Keratinocyte (primary cell): ENCODE measurements at regions not wholly inside any gene's neighbourhood (a gene's known extent, or its start where the extent isn't known, plus 50 kb on each side); places are given as distances from the start of the nearest gene placed in this dataset.

Source experiments
- DNase-seq: peaks from one replicate; pipeline ENCODE4 v3.0.0-alpha.2; 2011; ENCODE audit warnings: low read depth, missing footprints, low spot score
- FAIRE-seq: peaks from 2 replicates; lab custom pipeline; 2011; peaks lifted over from hg19 to GRCh38; lab: Jason Lieb, UNC
- H2AFZ ChIP-seq: 2 replicates; pipeline ENCODE4 v1.6.0; 2012; ENCODE audit warnings: low read length, control low read depth, inconsistent platforms; ENCODE audit not compliant: control insufficient read depth
- H3K27ac ChIP-seq: 2 replicates; pipeline ENCODE4 v1.5.1; 2011; ENCODE audit warnings: low read length; ENCODE audit not compliant: control insufficient read depth, insufficient read depth
- H3K27me3 ChIP-seq: 3 replicates; pipeline ENCODE4 v1.6.0; 2011; ENCODE audit warnings: low read length; ENCODE audit not compliant: control insufficient read depth, insufficient read depth; ENCODE audit errors: extremely low read depth
- H3K36me3 ChIP-seq, 2 experiments: 2 replicates in 1 of 2; 3 replicates in 1 of 2; pipeline ENCODE4 v1.5.1; 2011; ENCODE audit warnings: low read length in 2 of 2, mild to moderate bottlenecking in 1 of 2; ENCODE audit not compliant: control insufficient read depth in 2 of 2, insufficient read depth in 2 of 2; ENCODE audit errors: extremely low read depth in 1 of 2
- H3K4me1 ChIP-seq: 3 replicates; pipeline ENCODE4 v1.5.1; 2011; ENCODE audit warnings: low read length; ENCODE audit not compliant: control insufficient read depth, insufficient read depth; ENCODE audit errors: extremely low read depth
- H3K4me2 ChIP-seq: 3 replicates; pipeline ENCODE4 v1.6.0; 2011; ENCODE audit warnings: low read depth, low read length; ENCODE audit not compliant: control insufficient read depth, insufficient read depth; ENCODE audit errors: extremely low read depth
- H3K4me3 ChIP-seq, 3 experiments: fragments of 200-600 bp in 1 of 3; sonication (generic) in 1 of 3; 2 replicates in 2 of 3; 3 replicates in 1 of 3; pipeline ENCODE4 v1.5.1; 2011 to 2016; ENCODE audit warnings: low read length in 3 of 3, mild to moderate bottlenecking in 3 of 3, control low read depth in 2 of 3, inconsistent platforms in 1 of 3, low read depth in 1 of 3, mixed read lengths in 1 of 3, mixed run types in 1 of 3, moderate library complexity in 1 of 3; ENCODE audit not compliant: control insufficient read depth in 2 of 3, insufficient read depth in 2 of 3; ENCODE audit errors: extremely low read depth in 1 of 3
- H3K79me2 ChIP-seq: 2 replicates; pipeline ENCODE4 v1.6.0; 2012; ENCODE audit warnings: low read length; ENCODE audit not compliant: control insufficient read depth, insufficient read depth
- H3K9ac ChIP-seq: 3 replicates; pipeline ENCODE4 v1.6.0; 2011; ENCODE audit warnings: low read length; ENCODE audit not compliant: control insufficient read depth, insufficient read depth; ENCODE audit errors: extremely low read depth
- H3K9me1 ChIP-seq: 3 replicates; pipeline ENCODE4 v1.6.0; 2011; ENCODE audit warnings: low read length; ENCODE audit not compliant: control insufficient read depth, insufficient read depth; ENCODE audit errors: extremely low read depth
- H3K9me3 ChIP-seq: 2 replicates; pipeline ENCODE4 v1.5.1; 2012; ENCODE audit warnings: low read depth, low read length; ENCODE audit not compliant: control insufficient read depth
- H4K20me1 ChIP-seq: 3 replicates; pipeline ENCODE4 v1.6.0; 2011; ENCODE audit warnings: low read length; ENCODE audit not compliant: control insufficient read depth, insufficient read depth; ENCODE audit errors: extremely low read depth
- CTCF ChIP-seq, 3 experiments: IDR thresholded peaks in 1 of 3; conservative IDR thresholded peaks in 1 of 3; optimal IDR thresholded peaks in 1 of 3; 2 replicates in 2 of 3; 3 replicates in 1 of 3; pipeline versions ENCODE3 to v1.5.1; 2011; ENCODE audit warnings: low read length in 3 of 3, mild to moderate bottlenecking in 3 of 3, moderate library complexity in 2 of 3, control low read depth in 1 of 3, inconsistent platforms in 1 of 3; ENCODE audit not compliant: insufficient read depth in 2 of 3; ENCODE audit errors: extremely low read depth in 1 of 3
- EZH2 ChIP-seq: IDR thresholded peaks from one replicate; pipeline ENCODE4 v1.6.1; 2012; ENCODE audit warnings: inconsistent platforms, mild to moderate bottlenecking, low read length, moderate library complexity
- dilution Hi-C: fragments of 300-500 bp; cut with MboI; formaldehyde crosslinking; loops from one replicate; pipeline ENCODE4 v1.7.0; 2020; ENCODE audit warnings: low sequenced_read_pairs; ENCODE audit not compliant: extremely low pct_ligation_motif_present

- no peaks in the 10 kb centered on the region for H3K36me3 ChIP-seq
- FAIRE-seq (no peak), DNase-seq (no peak)
- no peak overlapping the region for H3K9ac ChIP-seq
- no peak overlapping the region for H3K4me3 ChIP-seq
- H3K27me3 ChIP-seq = no peaks in the 10 kb centered on the region
- no peaks in the 10 kb centered on the region for H3K79me2 ChIP-seq
- no peak overlapping the region for H3K4me2 ChIP-seq
- no peaks in the 10 kb centered on the region for H3K9me3 ChIP-seq
- dilution Hi-C loops = no loop called here
- no peak overlapping the region for H3K27ac ChIP-seq
- H2AFZ ChIP-seq = no peak overlapping the region
- no peaks in the 10 kb centered on the region for H4K20me1 ChIP-seq
- no peaks in the 10 kb centered on the region for H3K4me1 ChIP-seq
- no peaks in the 10 kb centered on the region for H3K9me1 ChIP-seq
- TF ChIP-seq CTCF (optimal IDR thresholded peaks at IDR 0.05 in 1 of 3, IDR thresholded peaks at IDR 0.05 in 1 of 3, conservative IDR thresholded peaks at IDR 0.05 in 1 of 3; ENCODE audit: extremely low read depth in 1 of 3, insufficient read depth in 2 of 3, low read length in 3 of 3) (no peak), EZH2 (no peak)
Measured at GRCh38 chr18:1413323-1413675, 508.6 kb downstream of the ADCYAP1 start.

- FAIRE-seq = no peak
- no peaks in the 10 kb centered on the region for H3K79me2 ChIP-seq
Measured at GRCh38 chr18:1416074-1416473, 511.4 kb downstream of the ADCYAP1 start.

More at GRCh38 chr18:1416074-1416473, 511.4 kb downstream of the ADCYAP1 start:
- H3K9me3 ChIP-seq = no peaks in the 10 kb centered on the region
- dilution Hi-C loops = no loop called here
- no peak overlapping the region for H3K9ac ChIP-seq
- H3K27ac ChIP-seq = no peak overlapping the region
- no peaks in the 10 kb centered on the region for H3K4me1 ChIP-seq
- no peaks in the 10 kb centered on the region for H3K9me1 ChIP-seq
- no peak overlapping the region for H3K4me2 ChIP-seq
- DNase-seq = no peak
- no peaks in the 10 kb centered on the region for H4K20me1 ChIP-seq
- no peak overlapping the region for H2AFZ ChIP-seq
- no peaks in the 10 kb centered on the region for H3K27me3 ChIP-seq
- H3K4me3 ChIP-seq = no peak overlapping the region
- no peaks in the 10 kb centered on the region for H3K36me3 ChIP-seq
- TF ChIP-seq EZH2 (no peak), CTCF (optimal IDR thresholded peaks at IDR 0.05 in 1 of 3, IDR thresholded peaks at IDR 0.05 in 1 of 3, conservative IDR thresholded peaks at IDR 0.05 in 1 of 3; ENCODE audit: extremely low read depth in 1 of 3, insufficient read depth in 2 of 3, low read length in 3 of 3) (no peak)
